HUES64 (cell line): ENCODE measurements at regions not wholly inside any gene's neighbourhood (a gene's known extent, or its start where the extent isn't known, plus 50 kb on each side); places are given as distances from the start of the nearest gene placed in this dataset.
"Not testable (repeated sequence)": the region's sequence is repeated elsewhere in the genome, so short reads cannot be mapped to it uniquely, and the experiment has no call there.

Experiments
- H3K27ac ChIP-seq: 2 replicates; pipeline ENCODE4 v1.7.0; 2013; ENCODE audit warnings: low read depth, low read length, inconsistent platforms
- H3K27me3 ChIP-seq: 2 replicates; pipeline ENCODE4 v1.6.1; 2013; ENCODE audit warnings: mild to moderate bottlenecking, low read length; ENCODE audit not compliant: insufficient read depth
- H3K36me3 ChIP-seq: 2 replicates; pipeline ENCODE4 v1.6.1; 2013; ENCODE audit warnings: mild to moderate bottlenecking, low read length; ENCODE audit not compliant: insufficient read depth
- H3K4me1 ChIP-seq: 2 replicates; pipeline ENCODE4 v1.6.1; 2013; ENCODE audit warnings: mild to moderate bottlenecking, low read length, moderate library complexity; ENCODE audit not compliant: insufficient read depth
- H3K4me3 ChIP-seq: 2 replicates; pipeline ENCODE4 v1.5.1; 2013; ENCODE audit warnings: mild to moderate bottlenecking, low read length, moderate library complexity
- H3K9ac ChIP-seq: 2 replicates; pipeline ENCODE4 v1.6.1; 2013; ENCODE audit warnings: mild to moderate bottlenecking, low read depth, low read length
- H3K9me3 ChIP-seq: 2 replicates; pipeline ENCODE4 v1.6.1; 2013; ENCODE audit warnings: low read depth, low read length; ENCODE audit not compliant: insufficient read depth
- WGBS: fragments of 150-250, 120-280 bp; methylation state at CpG from one replicate; pipeline ENCODE4 v1.1.7; 2013; ENCODE audit warnings: missing lambda C conversion rate; 5-methylcytosine and 5-hydroxymethylcytosine counted together

- 96% methylated on average over 3 of the region's 3 CpGs for WGBS
- H3K27me3 ChIP-seq, H3K9me3 ChIP-seq, H3K9ac ChIP-seq, H3K27ac ChIP-seq, H3K4me3 ChIP-seq, H3K36me3 ChIP-seq, H3K4me1 ChIP-seq: not testable (repeated sequence)
These were observed 57.3 kb upstream of the HS3ST3A1 start for GRCh38 chr17:13659051-13659450.

- Histone ChIP-seq H3K9me3 (no peaks in the 10 kb centered on the region), H3K4me3 (no peak overlapping the region), H3K36me3 (no peaks in the 10 kb centered on the region), H3K9ac (no peak overlapping the region), H3K27me3 (no peaks in the 10 kb centered on the region), H3K4me1 (peaks cover 8% of the 10 kb centered on the region; the same call in 1 of the 2 replicates), H3K27ac (no peak overlapping the region)
- WGBS: 87% methylated on average over 21 of the region's 21 CpGs
These were observed 64.3 kb upstream of the HS3ST3A1 start for GRCh38 chr17:13665872-13666635.

DNA sequence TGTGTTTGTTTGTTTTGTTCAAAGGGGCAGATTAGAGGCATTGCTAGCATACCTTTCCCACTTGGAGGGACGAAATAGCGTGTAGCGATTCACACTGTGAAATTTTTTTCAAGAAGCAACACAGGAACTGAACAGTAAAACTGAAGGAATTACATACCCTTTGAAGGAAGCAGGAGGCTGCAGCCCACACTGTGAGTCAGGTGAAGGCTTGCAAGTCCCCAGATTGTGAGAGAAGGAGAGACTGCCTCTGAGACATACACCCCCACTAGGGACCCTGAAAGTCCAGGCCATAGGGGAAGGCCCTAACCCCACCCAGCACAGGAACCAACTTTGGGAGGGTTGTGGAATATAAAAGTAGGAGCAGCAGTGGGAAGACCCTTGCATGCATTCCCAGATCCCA, 69.6 kb upstream of the HS3ST3A1 start:
- Histone ChIP-seq H3K4me3 (no peak overlapping the region), H3K36me3 (no peaks in the 10 kb centered on the region), H3K27ac (no peak overlapping the region), H3K27me3 (no peaks in the 10 kb centered on the region), H3K4me1 (peaks cover 20% of the 10 kb centered on the region), H3K9me3 (no peaks in the 10 kb centered on the region), H3K9ac (no peak overlapping the region)
- 38% methylated on average over 3 of the region's 3 CpGs for WGBS

GRCh38 chr17:13671771-13672170, 70.0 kb upstream of the HS3ST3A1 start:
- H3K4me1 ChIP-seq: peaks cover 20% of the 10 kb centered on the region
- no peaks in the 10 kb centered on the region for H3K27me3 ChIP-seq
- H3K4me3 ChIP-seq: no peak overlapping the region
- 72% methylated on average over 8 of the region's 8 CpGs for WGBS
- H3K27ac ChIP-seq: no peak overlapping the region
- H3K9ac ChIP-seq: no peak overlapping the region; the same call in 1 of the 2 replicates
- H3K9me3 ChIP-seq: no peaks in the 10 kb centered on the region
- H3K36me3 ChIP-seq: no peaks in the 10 kb centered on the region

DNA sequence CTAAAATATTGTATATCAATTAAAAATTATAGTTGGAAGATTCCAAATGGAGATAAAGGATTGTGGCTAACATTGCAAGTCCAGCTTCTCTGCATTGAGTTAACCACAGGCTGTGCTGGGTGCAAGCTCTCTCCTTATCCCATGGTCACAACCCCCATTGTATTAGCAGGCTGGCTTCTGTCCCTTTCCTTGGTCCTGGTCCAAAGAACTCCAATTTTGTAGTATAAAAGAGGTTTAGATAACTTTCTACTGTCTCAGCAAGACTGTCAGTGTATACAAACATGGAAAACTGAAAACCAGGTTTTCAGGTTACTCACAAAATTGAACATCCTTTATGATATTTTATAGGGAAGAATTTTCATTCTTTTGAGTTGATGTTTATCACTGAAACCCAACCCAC, 76.6 kb upstream of the HS3ST3A1 start:
- no peak overlapping the region for H3K27ac ChIP-seq
- H3K9ac ChIP-seq: no peak overlapping the region
- H3K36me3 ChIP-seq: no peaks in the 10 kb centered on the region
- no peak overlapping the region for H3K4me3 ChIP-seq
- no peaks in the 10 kb centered on the region for H3K4me1 ChIP-seq
- no peaks in the 10 kb centered on the region for H3K27me3 ChIP-seq
- H3K9me3 ChIP-seq: no peaks in the 10 kb centered on the region

DNA sequence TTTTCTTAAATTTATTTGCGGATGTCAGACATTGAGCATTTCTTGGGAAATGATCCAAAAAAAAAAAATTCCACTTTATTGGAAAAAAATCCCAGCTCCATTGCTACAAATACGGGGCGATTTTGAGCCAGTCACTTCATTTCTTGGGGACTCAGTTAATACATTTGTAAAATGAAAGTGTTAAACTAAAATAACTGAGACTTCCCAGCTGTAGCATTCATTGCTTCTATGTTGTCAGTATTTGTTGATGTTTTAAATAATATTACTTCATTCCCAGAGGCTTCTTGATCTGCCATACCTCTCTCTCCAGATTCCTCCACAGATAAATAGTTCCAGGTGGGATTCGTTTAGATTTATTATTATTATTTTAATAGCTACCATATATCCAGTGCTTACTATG, 77.1 kb upstream of the HS3ST3A1 start:
- no peaks in the 10 kb centered on the region for H3K9me3 ChIP-seq
- no peaks in the 10 kb centered on the region for H3K36me3 ChIP-seq
- H3K4me3 ChIP-seq: no peak overlapping the region
- H3K9ac ChIP-seq: no peak overlapping the region
- H3K27ac ChIP-seq: no peak overlapping the region
- whole genome bisulfite sequencing: 95% methylated on average over 3 of the region's 4 CpGs
- H3K4me1 ChIP-seq: no peaks in the 10 kb centered on the region
- H3K27me3 ChIP-seq: no peaks in the 10 kb centered on the region

GRCh38 chr17:13688716-13689115, 87.0 kb upstream of the HS3ST3A1 start:
- Histone ChIP-seq H3K36me3 (no peaks in the 10 kb centered on the region), H3K27ac (no peak overlapping the region), H3K27me3 (no peaks in the 10 kb centered on the region), H3K4me3 (no peak overlapping the region), H3K9me3 (no peaks in the 10 kb centered on the region), H3K4me1 (no peaks in the 10 kb centered on the region), H3K9ac (no peak overlapping the region)
- WGBS: 93% methylated on average over 3 of the region's 3 CpGs

- no peaks in the 10 kb centered on the region for H3K36me3 ChIP-seq
- H3K9me3 ChIP-seq: no peaks in the 10 kb centered on the region
- no peaks in the 10 kb centered on the region for H3K4me1 ChIP-seq
- no peak overlapping the region for H3K9ac ChIP-seq
- whole genome bisulfite sequencing: no CpG with 5 or more reads among the region's 1 CpG
- H3K27ac ChIP-seq: no peak overlapping the region
- no peak overlapping the region for H3K4me3 ChIP-seq
- H3K27me3 ChIP-seq: no peaks in the 10 kb centered on the region
These were observed 89.1 kb upstream of the HS3ST3A1 start for GRCh38 chr17:13690806-13691205.

GRCh38 chr17:13694934-13695333, 93.2 kb upstream of the HS3ST3A1 start:
- Histone ChIP-seq H3K4me1 (no peaks in the 10 kb centered on the region), H3K27ac (no peak overlapping the region), H3K9me3 (no peaks in the 10 kb centered on the region), H3K36me3 (no peaks in the 10 kb centered on the region), H3K9ac (no peak overlapping the region), H3K27me3 (no peaks in the 10 kb centered on the region), H3K4me3 (no peak overlapping the region)

- H3K27ac ChIP-seq: no peak overlapping the region
- no peak overlapping the region for H3K9ac ChIP-seq
- no peaks in the 10 kb centered on the region for H3K4me1 ChIP-seq
- no peaks in the 10 kb centered on the region for H3K36me3 ChIP-seq
- no peaks in the 10 kb centered on the region for H3K9me3 ChIP-seq
- H3K4me3 ChIP-seq: no peak overlapping the region
- 76% methylated on average over 3 of the region's 3 CpGs for WGBS
- no peaks in the 10 kb centered on the region for H3K27me3 ChIP-seq
These were observed 97.1 kb upstream of the HS3ST3A1 start for GRCh38 chr17:13698832-13699231.

GRCh38 chr17:13699261-13699660, 97.5 kb upstream of the HS3ST3A1 start:
- Histone ChIP-seq H3K9me3 (no peaks in the 10 kb centered on the region), H3K4me3 (no peak overlapping the region), H3K36me3 (no peaks in the 10 kb centered on the region), H3K9ac (no peak overlapping the region), H3K27ac (no peak overlapping the region), H3K27me3 (no peaks in the 10 kb centered on the region), H3K4me1 (no peaks in the 10 kb centered on the region)
- WGBS: 90% methylated on average over 2 of the region's 2 CpGs

DNA sequence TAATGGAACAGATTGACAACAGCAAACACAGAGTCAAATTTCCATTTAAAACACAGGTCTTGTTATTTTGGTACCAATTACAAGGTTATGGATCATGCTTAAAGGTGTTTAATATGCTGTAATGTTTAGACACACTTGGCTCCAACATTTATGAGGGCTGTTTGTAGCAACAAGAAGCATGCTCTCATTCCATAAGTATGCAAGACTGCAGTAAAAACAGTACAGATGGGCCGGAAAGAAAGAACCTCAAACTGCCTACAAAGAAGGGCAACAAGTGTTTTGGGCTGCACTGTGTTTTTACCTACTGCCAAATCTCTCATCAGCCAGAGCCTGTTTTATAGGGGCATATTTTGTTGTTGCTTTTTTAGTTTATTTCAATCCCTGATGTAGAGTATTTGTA, 100.5 kb upstream of the HS3ST3A1 start:
- H3K27ac ChIP-seq: no peak overlapping the region
- H3K36me3 ChIP-seq: no peaks in the 10 kb centered on the region
- no peaks in the 10 kb centered on the region for H3K4me1 ChIP-seq
- no peak overlapping the region for H3K9ac ChIP-seq
- H3K27me3 ChIP-seq: no peaks in the 10 kb centered on the region
- H3K9me3 ChIP-seq: no peaks in the 10 kb centered on the region
- 96% methylated on average over 1 of the region's 1 CpG for WGBS
- no peak overlapping the region for H3K4me3 ChIP-seq
